AG10803 (cell line): ENCODE measurements at regions not wholly inside any gene's neighbourhood (a gene's known extent, or its start where the extent isn't known, plus 50 kb on each side); places are given as distances from the start of the nearest gene placed in this dataset.
"Not testable (repeated sequence)": the region's sequence is repeated elsewhere in the genome, so short reads cannot be mapped to it uniquely, and the experiment has no call there.

Experiments used
- DNase-seq: peaks from one replicate; pipeline ENCODE4 v3.0.0; 2010; ENCODE audit warnings: low read depth
- H3K4me3 ChIP-seq: 2 replicates; pipeline ENCODE4 v1.5.1; 2011; ENCODE audit warnings: mild to moderate bottlenecking, low read length, control low read depth
- CTCF ChIP-seq: conservative IDR thresholded peaks from 2 replicates; pipeline ENCODE4 v1.5.1; 2011; ENCODE audit warnings: mild to moderate bottlenecking, low read length, control low read depth, inconsistent platforms

GRCh38 chr3:72067721-72068120 lies 282.8 kb upstream of the PROK2 start:
- no peak for DNase-seq
- H3K4me3 ChIP-seq: no peak overlapping the region
- TF ChIP-seq CTCF: no peak

- TF ChIP-seq CTCF: no peak
- no peak overlapping the region for H3K4me3 ChIP-seq
- DNase-seq: no peak
Observed at GRCh38 chr3:72065872-72066641, 281.1 kb upstream of the PROK2 start.

GRCh38 chr3:72065236-72065635 lies 280.3 kb upstream of the PROK2 start:
- no peak for DNase-seq
- no peak overlapping the region for H3K4me3 ChIP-seq
- TF ChIP-seq CTCF: no peak

GRCh38 chr3:72064727-72065126 lies 279.8 kb upstream of the PROK2 start:
- DNase-seq, H3K4me3 ChIP-seq: not testable (repeated sequence)

GRCh38 chr3:72062017-72062416 lies 277.1 kb upstream of the PROK2 start:
- H3K4me3 ChIP-seq: no peak overlapping the region
- no peak for TF ChIP-seq CTCF
- DNase-seq: no peak

- TF ChIP-seq CTCF: no peak
- no peak overlapping the region for H3K4me3 ChIP-seq
- DNase-seq: no peak
Observed at GRCh38 chr3:72060447-72061034, 275.6 kb upstream of the PROK2 start.

GRCh38 chr3:72058493-72059081 lies 273.6 kb upstream of the PROK2 start:
- no peak for TF ChIP-seq CTCF
- no peak for DNase-seq
- no peak overlapping the region for H3K4me3 ChIP-seq
